GM23248 (cell line): ENCODE measurements at regions not wholly inside any gene's neighbourhood (a gene's known extent, or its start where the extent isn't known, plus 50 kb on each side); places are given as distances from the start of the nearest gene placed in this dataset.

Source experiments
- EZH2 ChIP-seq: fragments of 200-600 bp; sonication (generic); IDR thresholded peaks from 2 replicates; pipeline ENCODE4 v1.6.1; 2018; ENCODE audit warnings: antibody characterized with exemption, mild to moderate bottlenecking; ENCODE audit not compliant: insufficient read depth, poor library complexity, severe bottlenecking
- EZH2phosphoT487 ChIP-seq: fragments of 200-600 bp; sonication (generic); IDR thresholded peaks from 2 replicates; pipeline ENCODE4 v1.6.1; 2018; ENCODE audit warnings: antibody characterized with exemption, moderate library complexity, mild to moderate bottlenecking, low read depth; ENCODE audit not compliant: insufficient read depth

DNA sequence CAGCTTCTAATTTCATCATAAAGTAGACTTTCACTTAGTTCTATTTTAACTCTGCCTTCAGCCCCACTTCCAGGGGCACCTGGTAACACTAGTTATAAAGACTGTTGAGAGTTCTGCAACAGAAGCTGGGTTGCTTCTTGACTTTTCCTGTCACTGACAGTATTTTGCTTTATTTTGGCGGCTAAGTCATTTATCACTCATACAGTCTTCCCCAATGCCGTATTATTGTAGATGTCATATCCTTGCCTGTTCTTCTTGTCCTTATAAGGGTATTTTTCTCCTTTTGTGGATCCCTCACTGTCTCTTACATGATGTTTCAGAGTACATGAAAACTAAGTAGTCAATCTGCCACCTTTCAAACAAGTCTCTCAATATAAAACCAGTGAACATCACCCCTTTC, 369.0 kb upstream of the PPP2R3A start:
- TF ChIP-seq EZH2phosphoT487 = no peak
- no peak for TF ChIP-seq EZH2
